GM21381 (cell line): ENCODE measurements at regions not wholly inside any gene's neighbourhood (a gene's known extent, or its start where the extent isn't known, plus 50 kb on each side); places are given as distances from the start of the nearest gene placed in this dataset.
"Not testable (repeated sequence)": the region's sequence is repeated elsewhere in the genome, so short reads cannot be mapped to it uniquely, and the experiment has no call there.

Experiments used
- ATAC-seq: cut with Tn5 transposase; IDR thresholded peaks from one replicate; pipeline ENCODE4 v1.9.1; 2021; ENCODE audit warnings: mild to moderate bottlenecking, moderate library complexity; ENCODE audit not compliant: unreplicated experiment

GRCh38 chr6:158920311-158920905 lies 79.6 kb downstream of the RSPH3 start:
- no peak for ATAC-seq

- ATAC-seq, result no peak
Measured at GRCh38 chr6:158919865-158920264, 80.1 kb downstream of the RSPH3 start.

- no peak for ATAC-seq
Measured at GRCh38 chr6:158916617-158917016, 83.4 kb downstream of the RSPH3 start.

- no peak for ATAC-seq
Measured at GRCh38 chr6:158914923-158915322, 85.1 kb downstream of the RSPH3 start.

GRCh38 chr6:158913580-158913979 lies 86.4 kb downstream of the RSPH3 start:
- ATAC-seq, result no peak

- no peak for ATAC-seq
Measured at GRCh38 chr6:158912655-158913054, 87.3 kb downstream of the RSPH3 start.

GRCh38 chr6:158911746-158912480 lies 88.1 kb downstream of the RSPH3 start:
- ATAC-seq, result no peak

GRCh38 chr6:158910484-158911440 lies 89.2 kb downstream of the RSPH3 start:
- peak; percentile 56 for ATAC-seq

GRCh38 chr6:158909938-158910337 lies 90.1 kb downstream of the RSPH3 start:
- no peak for ATAC-seq

GRCh38 chr6:158908606-158909005 lies 89.4 kb upstream of the EZR start:
- no peak for ATAC-seq

GRCh38 chr6:158907931-158908330 lies 88.8 kb upstream of the EZR start:
- no peak for ATAC-seq

- no peak for ATAC-seq
Measured at GRCh38 chr6:158906926-158907325, 87.8 kb upstream of the EZR start.

- ATAC-seq, result no peak
Measured at GRCh38 chr6:158905277-158905676, 86.1 kb upstream of the EZR start.

GRCh38 chr6:158903801-158904200 lies 84.6 kb upstream of the EZR start:
- ATAC-seq, result no peak

- no peak for ATAC-seq
Measured at GRCh38 chr6:158900663-158901312, 81.6 kb upstream of the EZR start.

GRCh38 chr6:158897236-158897635 lies 78.1 kb upstream of the EZR start:
- no peak for ATAC-seq

- no peak for ATAC-seq
Measured at GRCh38 chr6:158895661-158896060, 76.5 kb upstream of the EZR start.

- no peak for ATAC-seq
Measured at GRCh38 chr6:158894193-158894592, 75.0 kb upstream of the EZR start.

- ATAC-seq, result no peak
Measured at GRCh38 chr6:158892266-158892665, 73.1 kb upstream of the EZR start.

GRCh38 chr6:158891560-158891959 lies 72.4 kb upstream of the EZR start:
- ATAC-seq, result not testable (repeated sequence)

GRCh38 chr6:158888171-158888570 lies 69.0 kb upstream of the EZR start:
- ATAC-seq, result not testable (repeated sequence)
